Brain microvascular endothelial cell (primary cell): ENCODE measurements at regions not wholly inside any gene's neighbourhood (a gene's known extent, or its start where the extent isn't known, plus 50 kb on each side); places are given as distances from the start of the nearest gene placed in this dataset.

Experiments
- DNase-seq: peaks from one replicate; pipeline ENCODE4 v3.0.0-alpha.2; 2020
- H3K27ac ChIP-seq: fragments of 250-450 bp; sonication (Bioruptor Pico); 2 replicates; pipeline ENCODE4 v1.5.1; 2020; ENCODE audit warnings: mild to moderate bottlenecking, moderate library complexity
- H3K27me3 ChIP-seq: fragments of 250-450 bp; sonication (Bioruptor Pico); replicated peaks from 2 replicates; pipeline ENCODE4 v1.5.1; 2020; ENCODE audit warnings: mild to moderate bottlenecking
- H3K36me3 ChIP-seq: fragments of 250-450 bp; sonication (Bioruptor Pico); replicated peaks from 2 replicates; pipeline ENCODE4 v1.5.1; 2020; ENCODE audit warnings: mild to moderate bottlenecking
- H3K4me3 ChIP-seq: 2 replicates; pipeline ENCODE4 v1.5.1; 2011; ENCODE audit warnings: low read depth, mild to moderate bottlenecking, control low read depth, low read length, moderate library complexity
- CTCF ChIP-seq: IDR thresholded peaks from 2 replicates; pipeline ENCODE4 v1.5.1; 2011; ENCODE audit warnings: low read depth, mild to moderate bottlenecking, moderate library complexity, low read length, control low read depth, inconsistent platforms; ENCODE audit errors: missing control alignments
- in situ Hi-C: cut with HindIII; loops from 2 replicates; pipeline ENCODE4 v1.10.0; 2017; ENCODE audit warnings: low sequenced_read_pairs, low pct_ligation_motif_present

GRCh38 chr2:136254681-136255080 is 136.7 kb upstream of the CXCR4 start:
- in situ Hi-C loops, result no loop called here
- DNase-seq, result no peak
- no peak overlapping the region for H3K27ac ChIP-seq
- TF ChIP-seq CTCF, result no peak
- no peaks in the 10 kb centered on the region for H3K27me3 ChIP-seq
- no peaks in the 10 kb centered on the region for H3K36me3 ChIP-seq
- H3K4me3 ChIP-seq, result no peak overlapping the region

- Histone ChIP-seq H3K27me3 (no peaks in the 10 kb centered on the region), H3K27ac (no peak overlapping the region), H3K4me3 (no peak overlapping the region), H3K36me3 (no peaks in the 10 kb centered on the region)
- no peak for TF ChIP-seq CTCF
- in situ Hi-C loops, result no loop called here
- DNase-seq, result no peak
Measured at GRCh38 chr2:136253288-136254004, 135.5 kb upstream of the CXCR4 start.

- Histone ChIP-seq H3K36me3 (no peaks in the 10 kb centered on the region), H3K27ac (no peak overlapping the region), H3K27me3 (no peaks in the 10 kb centered on the region), H3K4me3 (no peak overlapping the region)
- DNase-seq, result no peak
- in situ Hi-C loops, result no loop called here
- TF ChIP-seq CTCF, result no peak
Measured at GRCh38 chr2:136251885-136252585, 134.1 kb upstream of the CXCR4 start.

GRCh38 chr2:136251197-136251884 is 133.4 kb upstream of the CXCR4 start:
- no peak for TF ChIP-seq CTCF
- DNase-seq, result no peak
- Histone ChIP-seq H3K4me3 (no peak overlapping the region), H3K27me3 (no peaks in the 10 kb centered on the region), H3K27ac (no peak overlapping the region), H3K36me3 (no peaks in the 10 kb centered on the region)
- in situ Hi-C loops, result no loop called here

GRCh38 chr2:136250131-136250530 is 132.2 kb upstream of the CXCR4 start:
- no peak for DNase-seq
- Histone ChIP-seq H3K4me3 (no peak overlapping the region), H3K27me3 (no peaks in the 10 kb centered on the region), H3K27ac (no peak overlapping the region), H3K36me3 (no peaks in the 10 kb centered on the region)
- in situ Hi-C loops, result no loop called here
- no peak for TF ChIP-seq CTCF
